Peyer's patch (tissue), 4 donors: ENCODE measurements at regions not wholly inside any gene's neighbourhood (a gene's known extent, or its start where the extent isn't known, plus 50 kb on each side); places are given as distances from the start of the nearest gene placed in this dataset.

ENCODE experiments used
- POLR2A ChIP-seq, 2 donors: fragments of 450-650 bp; IDR thresholded peaks; one replicate each; pipeline ENCODE4 v1.5.1; 2017; ENCODE audit warnings: antibody characterized with exemption in 2 of 2, mild to moderate bottlenecking in 2 of 2, moderate library complexity in 2 of 2
- TF ChIP-seq, protein P1 (sequence below), 6 experiments: fragments of 450-650 bp in 4 of 6; fragments of 200-600 bp in 2 of 6; sonication (generic) in 1 of 6; IDR thresholded peaks; one replicate each; pipeline ENCODE4 v1.5.1; 2017 to 2019; ENCODE audit warnings: antibody characterized with exemption in 6 of 6, mild to moderate bottlenecking in 3 of 6, moderate library complexity in 1 of 6

DNA sequence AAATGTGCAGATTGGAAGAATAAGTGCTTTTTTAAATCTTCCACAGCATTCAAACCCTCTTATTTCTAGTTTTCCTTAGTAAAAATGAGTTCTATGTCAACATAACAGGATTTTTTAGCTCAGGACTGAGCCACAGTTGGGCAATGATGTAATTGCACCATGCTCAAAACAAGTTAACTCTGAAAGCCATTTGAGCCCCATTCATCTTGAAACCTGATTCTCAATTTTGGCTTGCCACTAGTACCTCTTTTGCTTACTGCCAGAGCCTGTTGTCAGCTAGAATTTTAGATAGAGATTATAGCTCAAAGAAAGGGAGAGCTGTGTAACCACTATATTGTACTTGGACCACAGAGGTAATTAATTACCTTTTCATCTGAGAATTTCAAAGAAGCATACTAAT is 1028.5 kb upstream of the PHF14 start:
- TF ChIP-seq, protein P1, sequence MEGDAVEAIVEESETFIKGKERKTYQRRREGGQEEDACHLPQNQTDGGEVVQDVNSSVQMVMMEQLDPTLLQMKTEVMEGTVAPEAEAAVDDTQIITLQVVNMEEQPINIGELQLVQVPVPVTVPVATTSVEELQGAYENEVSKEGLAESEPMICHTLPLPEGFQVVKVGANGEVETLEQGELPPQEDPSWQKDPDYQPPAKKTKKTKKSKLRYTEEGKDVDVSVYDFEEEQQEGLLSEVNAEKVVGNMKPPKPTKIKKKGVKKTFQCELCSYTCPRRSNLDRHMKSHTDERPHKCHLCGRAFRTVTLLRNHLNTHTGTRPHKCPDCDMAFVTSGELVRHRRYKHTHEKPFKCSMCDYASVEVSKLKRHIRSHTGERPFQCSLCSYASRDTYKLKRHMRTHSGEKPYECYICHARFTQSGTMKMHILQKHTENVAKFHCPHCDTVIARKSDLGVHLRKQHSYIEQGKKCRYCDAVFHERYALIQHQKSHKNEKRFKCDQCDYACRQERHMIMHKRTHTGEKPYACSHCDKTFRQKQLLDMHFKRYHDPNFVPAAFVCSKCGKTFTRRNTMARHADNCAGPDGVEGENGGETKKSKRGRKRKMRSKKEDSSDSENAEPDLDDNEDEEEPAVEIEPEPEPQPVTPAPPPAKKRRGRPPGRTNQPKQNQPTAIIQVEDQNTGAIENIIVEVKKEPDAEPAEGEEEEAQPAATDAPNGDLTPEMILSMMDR (IDR thresholded peaks at IDR 0.05) = no peak
- no peak for TF ChIP-seq POLR2A (IDR thresholded peaks at IDR 0.05)
